GM23338 (cell line): ENCODE measurements at regions not wholly inside any gene's neighbourhood (a gene's known extent, or its start where the extent isn't known, plus 50 kb on each side); places are given as distances from the start of the nearest gene placed in this dataset.

Experiments used
- CREB1 ChIP-seq: fragments of 250-450 bp; sonication (Bioruptor Pico); IDR thresholded peaks from 2 replicates; pipeline ENCODE4 v1.5.0; 2020; ENCODE audit warnings: low read depth, mild to moderate bottlenecking, moderate library complexity
- EZH2 ChIP-seq: fragments of 200-600 bp; sonication (generic); IDR thresholded peaks from one replicate; pipeline ENCODE4 v1.8.0; 2017; ENCODE audit warnings: antibody characterized with exemption, mild to moderate bottlenecking, low read depth; ENCODE audit not compliant: unreplicated experiment
- JUNB ChIP-seq: IDR thresholded peaks from one replicate; pipeline ENCODE4 v1.6.1; 2016; ENCODE audit warnings: antibody characterized with exemption; ENCODE audit not compliant: unreplicated experiment
- NANOG ChIP-seq: IDR thresholded peaks from 2 replicates; pipeline ENCODE4 v1.6.1; 2016; ENCODE audit warnings: antibody characterized with exemption, borderline replicate concordance
- POLR2AphosphoS5 ChIP-seq: IDR thresholded peaks from 2 replicates; pipeline ENCODE4 v1.6.1; 2016; ENCODE audit warnings: antibody characterized with exemption, low read depth
- TF ChIP-seq, protein P1 (sequence below), 2 experiments: fragments of 200-600 bp in 1 of 2; sonication (generic) in 1 of 2; conservative IDR thresholded peaks; 2 replicates each; pipeline versions ENCODE4 v1.5.1 to v1.6.1; 2016 to 2017; ENCODE audit warnings: antibody characterized with exemption in 2 of 2, low read depth in 2 of 2, mild to moderate bottlenecking in 2 of 2, moderate library complexity in 1 of 2
- TF ChIP-seq, protein P2 (sequence below): IDR thresholded peaks from 2 replicates; pipeline ENCODE4 v1.6.1; 2016; ENCODE audit warnings: antibody characterized with exemption
- TF ChIP-seq, protein P3 (sequence below): IDR thresholded peaks from one replicate; pipeline ENCODE4 v1.6.1; 2018; ENCODE audit warnings: antibody characterized with exemption; ENCODE audit not compliant: unreplicated experiment

DNA sequence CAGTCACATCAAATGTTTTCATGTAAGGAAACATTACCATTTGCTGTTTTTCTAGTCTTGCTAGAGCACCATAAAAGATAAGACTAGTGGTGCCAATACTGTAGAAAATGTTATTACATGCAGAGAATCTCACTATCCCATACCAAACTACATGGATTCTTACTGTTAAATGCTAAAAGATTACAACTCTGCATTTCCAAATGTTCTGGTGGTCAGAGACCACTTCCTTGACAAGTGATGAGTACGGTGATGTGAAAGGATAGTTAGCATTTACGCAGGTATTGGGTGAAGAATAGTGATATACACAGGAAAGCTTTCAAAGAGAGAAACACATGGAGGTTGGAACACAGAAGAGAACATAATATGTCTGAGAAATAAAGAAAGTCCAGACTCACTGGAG, 98.2 kb downstream of the GGTLC2 start:
- TF ChIP-seq, protein P1, sequence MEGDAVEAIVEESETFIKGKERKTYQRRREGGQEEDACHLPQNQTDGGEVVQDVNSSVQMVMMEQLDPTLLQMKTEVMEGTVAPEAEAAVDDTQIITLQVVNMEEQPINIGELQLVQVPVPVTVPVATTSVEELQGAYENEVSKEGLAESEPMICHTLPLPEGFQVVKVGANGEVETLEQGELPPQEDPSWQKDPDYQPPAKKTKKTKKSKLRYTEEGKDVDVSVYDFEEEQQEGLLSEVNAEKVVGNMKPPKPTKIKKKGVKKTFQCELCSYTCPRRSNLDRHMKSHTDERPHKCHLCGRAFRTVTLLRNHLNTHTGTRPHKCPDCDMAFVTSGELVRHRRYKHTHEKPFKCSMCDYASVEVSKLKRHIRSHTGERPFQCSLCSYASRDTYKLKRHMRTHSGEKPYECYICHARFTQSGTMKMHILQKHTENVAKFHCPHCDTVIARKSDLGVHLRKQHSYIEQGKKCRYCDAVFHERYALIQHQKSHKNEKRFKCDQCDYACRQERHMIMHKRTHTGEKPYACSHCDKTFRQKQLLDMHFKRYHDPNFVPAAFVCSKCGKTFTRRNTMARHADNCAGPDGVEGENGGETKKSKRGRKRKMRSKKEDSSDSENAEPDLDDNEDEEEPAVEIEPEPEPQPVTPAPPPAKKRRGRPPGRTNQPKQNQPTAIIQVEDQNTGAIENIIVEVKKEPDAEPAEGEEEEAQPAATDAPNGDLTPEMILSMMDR (conservative IDR thresholded peaks at IDR 0.05; ENCODE audit: low read depth in 2 of 2): no peak
- no peak for TF ChIP-seq CREB1
- no peak for TF ChIP-seq EZH2
- no peak for TF ChIP-seq POLR2AphosphoS5
- TF ChIP-seq, protein P2, sequence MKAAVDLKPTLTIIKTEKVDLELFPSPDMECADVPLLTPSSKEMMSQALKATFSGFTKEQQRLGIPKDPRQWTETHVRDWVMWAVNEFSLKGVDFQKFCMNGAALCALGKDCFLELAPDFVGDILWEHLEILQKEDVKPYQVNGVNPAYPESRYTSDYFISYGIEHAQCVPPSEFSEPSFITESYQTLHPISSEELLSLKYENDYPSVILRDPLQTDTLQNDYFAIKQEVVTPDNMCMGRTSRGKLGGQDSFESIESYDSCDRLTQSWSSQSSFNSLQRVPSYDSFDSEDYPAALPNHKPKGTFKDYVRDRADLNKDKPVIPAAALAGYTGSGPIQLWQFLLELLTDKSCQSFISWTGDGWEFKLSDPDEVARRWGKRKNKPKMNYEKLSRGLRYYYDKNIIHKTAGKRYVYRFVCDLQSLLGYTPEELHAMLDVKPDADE: no peak
- no peak for TF ChIP-seq NANOG
- TF ChIP-seq, protein P3, sequence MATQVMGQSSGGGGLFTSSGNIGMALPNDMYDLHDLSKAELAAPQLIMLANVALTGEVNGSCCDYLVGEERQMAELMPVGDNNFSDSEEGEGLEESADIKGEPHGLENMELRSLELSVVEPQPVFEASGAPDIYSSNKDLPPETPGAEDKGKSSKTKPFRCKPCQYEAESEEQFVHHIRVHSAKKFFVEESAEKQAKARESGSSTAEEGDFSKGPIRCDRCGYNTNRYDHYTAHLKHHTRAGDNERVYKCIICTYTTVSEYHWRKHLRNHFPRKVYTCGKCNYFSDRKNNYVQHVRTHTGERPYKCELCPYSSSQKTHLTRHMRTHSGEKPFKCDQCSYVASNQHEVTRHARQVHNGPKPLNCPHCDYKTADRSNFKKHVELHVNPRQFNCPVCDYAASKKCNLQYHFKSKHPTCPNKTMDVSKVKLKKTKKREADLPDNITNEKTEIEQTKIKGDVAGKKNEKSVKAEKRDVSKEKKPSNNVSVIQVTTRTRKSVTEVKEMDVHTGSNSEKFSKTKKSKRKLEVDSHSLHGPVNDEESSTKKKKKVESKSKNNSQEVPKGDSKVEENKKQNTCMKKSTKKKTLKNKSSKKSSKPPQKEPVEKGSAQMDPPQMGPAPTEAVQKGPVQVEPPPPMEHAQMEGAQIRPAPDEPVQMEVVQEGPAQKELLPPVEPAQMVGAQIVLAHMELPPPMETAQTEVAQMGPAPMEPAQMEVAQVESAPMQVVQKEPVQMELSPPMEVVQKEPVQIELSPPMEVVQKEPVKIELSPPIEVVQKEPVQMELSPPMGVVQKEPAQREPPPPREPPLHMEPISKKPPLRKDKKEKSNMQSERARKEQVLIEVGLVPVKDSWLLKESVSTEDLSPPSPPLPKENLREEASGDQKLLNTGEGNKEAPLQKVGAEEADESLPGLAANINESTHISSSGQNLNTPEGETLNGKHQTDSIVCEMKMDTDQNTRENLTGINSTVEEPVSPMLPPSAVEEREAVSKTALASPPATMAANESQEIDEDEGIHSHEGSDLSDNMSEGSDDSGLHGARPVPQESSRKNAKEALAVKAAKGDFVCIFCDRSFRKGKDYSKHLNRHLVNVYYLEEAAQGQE: no peak
- TF ChIP-seq JUNB: no peak
